ENCODE measurements at regions not wholly inside any gene's neighbourhood (a gene's known extent, or its start where the extent isn't known, plus 50 kb on each side); places are given as distances from the start of the nearest gene placed in this dataset.

DNA sequence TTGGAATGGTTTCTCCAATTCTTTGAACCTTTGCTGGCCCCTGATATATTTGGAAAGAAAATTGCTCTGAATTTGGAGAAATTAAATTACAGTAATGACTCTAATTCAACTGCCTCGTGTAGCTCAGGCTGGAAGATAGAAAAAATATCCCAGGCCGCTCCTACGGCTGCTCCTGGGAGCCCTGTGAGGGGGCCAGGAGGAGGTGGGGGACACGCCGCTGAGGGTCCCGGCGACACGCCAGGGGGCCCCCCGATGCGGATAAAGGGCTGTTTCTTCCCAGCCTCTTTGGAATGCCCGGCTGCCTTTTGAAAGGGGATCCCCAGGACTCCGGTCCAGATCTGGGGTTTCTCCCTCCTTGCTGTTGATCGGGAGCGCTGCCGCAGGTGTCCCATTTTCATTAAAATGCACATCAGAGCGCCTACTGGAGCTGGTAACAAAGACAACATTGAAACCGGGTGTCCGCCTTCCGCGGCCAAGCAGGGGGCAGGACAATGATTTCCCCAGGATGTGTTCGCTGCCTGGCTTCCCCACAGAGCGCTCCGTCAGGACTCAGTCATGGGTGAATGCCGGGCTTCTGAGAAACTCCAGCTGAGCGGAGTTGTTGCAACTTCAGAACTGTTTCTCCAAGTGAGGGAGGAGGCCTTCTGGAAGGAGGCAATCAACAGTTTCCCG, 200.1 kb upstream of the KBTBD8 start:
- Histone ChIP-seq H2BK12ac (ENCODE audit: low read length in 2 of 2) (no peak overlapping the region), H3K27me3 (ENCODE audit: control insufficient read depth in 1 of 2, insufficient read depth in 1 of 2, low read length in 2 of 2) (no peaks in the 10 kb centered on the region), H4K91ac (ENCODE audit: low read length) (no peak overlapping the region), H3K9ac (ENCODE audit: low read length) (peak overlapping the region; percentile 79), H3K18ac (ENCODE audit: low read depth in 1 of 2, low read length in 2 of 2) (no peak overlapping the region), H2BK5ac (ENCODE audit: low read depth, low read length, poor library complexity, severe bottlenecking) (peak overlapping the region; percentile 78), H3K4me2 (ENCODE audit: low read length, poor library complexity, severe bottlenecking) (peak overlapping the region; percentile 84), H2AFZ (ENCODE audit: low read depth, low read length) (no peak overlapping the region), H2BK120ac (ENCODE audit: low read depth, low read length) (no peak overlapping the region), H3K9me3 (ENCODE audit: control insufficient read depth, low read length) (peaks cover 8% of the 10 kb centered on the region), H3K23ac (ENCODE audit: low read length in 2 of 2) (no peak overlapping the region), H3K4ac (ENCODE audit: low read depth in 1 of 2, low read length in 2 of 2) (no peak overlapping the region), H3K79me1 (replicated peaks; ENCODE audit: low read length, poor library complexity, severe bottlenecking) (no peaks in the 10 kb centered on the region), H3K27ac (ENCODE audit: low read length, poor library complexity, severe bottlenecking) (peak overlapping the region; percentile 83), H2AK5ac (ENCODE audit: low read length, severe bottlenecking) (no peak overlapping the region), H3K14ac (ENCODE audit: low read length in 2 of 2) (no peak overlapping the region), H2BK15ac (ENCODE audit: low read depth, poor library complexity, severe bottlenecking) (peak overlapping the region; percentile 48), H3K4me1 (ENCODE audit: control insufficient read depth, insufficient read depth, low read depth, low read length) (peaks cover 8% of the 10 kb centered on the region), H3K4me3 (ENCODE audit: insufficient read depth in 1 of 2, low read depth in 1 of 2, low read length in 2 of 2) (peak overlapping the region in 1 of 2 experiments; percentile 62), H4K8ac (ENCODE audit: low read length) (peak overlapping the region; percentile 49), H3K36me3 (ENCODE audit: control insufficient read depth in 1 of 2, insufficient read depth in 2 of 2, low read depth in 1 of 2, low read length in 2 of 2) (no peaks in the 10 kb centered on the region)
- WGBS, result 25% methylated on average over 26 of the region's 26 CpGs
- DNase-seq, result peak; percentile 49

DNA sequence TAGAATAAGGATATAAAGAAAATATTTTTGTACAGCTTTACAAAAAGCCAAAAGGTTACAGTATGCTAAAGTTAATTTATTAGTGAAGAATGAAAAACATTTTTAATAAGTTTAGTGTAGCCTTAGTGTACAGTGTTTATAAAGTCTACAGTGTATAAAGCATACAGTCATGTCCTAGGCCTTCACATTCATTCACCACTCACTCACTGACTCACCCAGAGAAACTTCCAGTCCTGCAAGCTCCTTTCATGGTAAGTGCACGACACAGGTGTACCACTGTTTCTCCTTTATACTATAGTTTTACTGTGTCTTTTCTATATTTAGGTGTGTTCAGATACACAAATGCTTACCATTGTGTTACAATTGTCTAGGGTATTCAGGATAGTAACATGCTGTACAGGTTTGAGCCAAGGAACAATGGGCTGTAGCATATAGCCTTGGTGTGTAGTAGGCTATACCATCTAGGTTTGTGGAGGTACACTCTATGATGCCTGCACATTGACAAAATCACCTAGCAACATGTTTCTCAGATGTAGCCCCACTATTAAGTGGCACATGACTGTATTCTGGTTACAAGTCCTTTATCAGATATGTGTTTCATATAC, 197.1 kb upstream of the KBTBD8 start:
- H3K18ac ChIP-seq (ENCODE audit: low read depth in 1 of 2, low read length in 2 of 2), result no peak overlapping the region
- peaks cover 7% of the 10 kb centered on the region for H3K9me3 ChIP-seq (ENCODE audit: control insufficient read depth, low read length)
- H3K4ac ChIP-seq (ENCODE audit: low read depth in 1 of 2, low read length in 2 of 2), result no peak overlapping the region
- H3K14ac ChIP-seq (ENCODE audit: low read length in 2 of 2), result no peak overlapping the region
- no peak overlapping the region for H2AK5ac ChIP-seq (ENCODE audit: low read length, severe bottlenecking)
- no peak overlapping the region for H3K9ac ChIP-seq (ENCODE audit: low read length)
- no peak overlapping the region for H3K27ac ChIP-seq (ENCODE audit: low read length, poor library complexity, severe bottlenecking)
- no peak overlapping the region for H4K91ac ChIP-seq (ENCODE audit: low read length)
- H3K4me1 ChIP-seq (ENCODE audit: control insufficient read depth, insufficient read depth, low read depth, low read length), result peaks cover 3% of the 10 kb centered on the region
- H3K36me3 ChIP-seq (ENCODE audit: control insufficient read depth in 1 of 2, insufficient read depth in 2 of 2, low read depth in 1 of 2, low read length in 2 of 2), result no peaks in the 10 kb centered on the region
- no peak for DNase-seq
- no peak overlapping the region for H3K4me3 ChIP-seq (ENCODE audit: insufficient read depth in 1 of 2, low read depth in 1 of 2, low read length in 2 of 2)
- H2BK5ac ChIP-seq (ENCODE audit: low read depth, low read length, poor library complexity, severe bottlenecking), result no peak overlapping the region
- no peak overlapping the region for H2AFZ ChIP-seq (ENCODE audit: low read depth, low read length)
- no peaks in the 10 kb centered on the region for H3K27me3 ChIP-seq (ENCODE audit: control insufficient read depth in 1 of 2, insufficient read depth in 1 of 2, low read length in 2 of 2)
- H3K4me2 ChIP-seq (ENCODE audit: low read length, poor library complexity, severe bottlenecking), result no peak overlapping the region
- H2BK15ac ChIP-seq (ENCODE audit: low read depth, poor library complexity, severe bottlenecking), result no peak overlapping the region
- H4K8ac ChIP-seq (ENCODE audit: low read length), result no peak overlapping the region
- no peak overlapping the region for H2BK120ac ChIP-seq (ENCODE audit: low read depth, low read length)
- no peak overlapping the region for H2BK12ac ChIP-seq (ENCODE audit: low read length in 2 of 2)
- H3K79me1 ChIP-seq (replicated peaks; ENCODE audit: low read length, poor library complexity, severe bottlenecking), result no peaks in the 10 kb centered on the region
- H3K23ac ChIP-seq (ENCODE audit: low read length in 2 of 2), result no peak overlapping the region
- WGBS, result no CpG with 5 or more reads among the region's 1 CpG

GRCh38 chr3:66803206-66803605, 194.9 kb upstream of the KBTBD8 start:
- Histone ChIP-seq H3K9me3 (ENCODE audit: control insufficient read depth, low read length) (no peaks in the 10 kb centered on the region), H2BK15ac (ENCODE audit: low read depth, poor library complexity, severe bottlenecking) (no peak overlapping the region), H3K4ac (ENCODE audit: low read depth in 1 of 2, low read length in 2 of 2) (no peak overlapping the region), H3K9ac (ENCODE audit: low read length) (no peak overlapping the region), H3K79me1 (replicated peaks; ENCODE audit: low read length, poor library complexity, severe bottlenecking) (no peaks in the 10 kb centered on the region), H3K14ac (ENCODE audit: low read length in 2 of 2) (no peak overlapping the region), H3K4me2 (ENCODE audit: low read length, poor library complexity, severe bottlenecking) (no peak overlapping the region), H3K23ac (ENCODE audit: low read length in 2 of 2) (no peak overlapping the region), H4K91ac (ENCODE audit: low read length) (no peak overlapping the region), H3K18ac (ENCODE audit: low read depth in 1 of 2, low read length in 2 of 2) (no peak overlapping the region), H2BK12ac (ENCODE audit: low read length in 2 of 2) (no peak overlapping the region), H3K27me3 (ENCODE audit: control insufficient read depth in 1 of 2, insufficient read depth in 1 of 2, low read length in 2 of 2) (no peaks in the 10 kb centered on the region), H3K36me3 (ENCODE audit: control insufficient read depth in 1 of 2, insufficient read depth in 2 of 2, low read depth in 1 of 2, low read length in 2 of 2) (no peaks in the 10 kb centered on the region), H3K27ac (ENCODE audit: low read length, poor library complexity, severe bottlenecking) (no peak overlapping the region), H3K4me1 (ENCODE audit: control insufficient read depth, insufficient read depth, low read depth, low read length) (peaks cover 3% of the 10 kb centered on the region), H2BK5ac (ENCODE audit: low read depth, low read length, poor library complexity, severe bottlenecking) (no peak overlapping the region), H2BK120ac (ENCODE audit: low read depth, low read length) (no peak overlapping the region), H4K8ac (ENCODE audit: low read length) (no peak overlapping the region), H2AFZ (ENCODE audit: low read depth, low read length) (no peak overlapping the region), H2AK5ac (ENCODE audit: low read length, severe bottlenecking) (no peak overlapping the region), H3K4me3 (ENCODE audit: insufficient read depth in 1 of 2, low read depth in 1 of 2, low read length in 2 of 2) (no peak overlapping the region)
- no peak for DNase-seq
- 61% methylated on average over 2 of the region's 2 CpGs for WGBS

DNA sequence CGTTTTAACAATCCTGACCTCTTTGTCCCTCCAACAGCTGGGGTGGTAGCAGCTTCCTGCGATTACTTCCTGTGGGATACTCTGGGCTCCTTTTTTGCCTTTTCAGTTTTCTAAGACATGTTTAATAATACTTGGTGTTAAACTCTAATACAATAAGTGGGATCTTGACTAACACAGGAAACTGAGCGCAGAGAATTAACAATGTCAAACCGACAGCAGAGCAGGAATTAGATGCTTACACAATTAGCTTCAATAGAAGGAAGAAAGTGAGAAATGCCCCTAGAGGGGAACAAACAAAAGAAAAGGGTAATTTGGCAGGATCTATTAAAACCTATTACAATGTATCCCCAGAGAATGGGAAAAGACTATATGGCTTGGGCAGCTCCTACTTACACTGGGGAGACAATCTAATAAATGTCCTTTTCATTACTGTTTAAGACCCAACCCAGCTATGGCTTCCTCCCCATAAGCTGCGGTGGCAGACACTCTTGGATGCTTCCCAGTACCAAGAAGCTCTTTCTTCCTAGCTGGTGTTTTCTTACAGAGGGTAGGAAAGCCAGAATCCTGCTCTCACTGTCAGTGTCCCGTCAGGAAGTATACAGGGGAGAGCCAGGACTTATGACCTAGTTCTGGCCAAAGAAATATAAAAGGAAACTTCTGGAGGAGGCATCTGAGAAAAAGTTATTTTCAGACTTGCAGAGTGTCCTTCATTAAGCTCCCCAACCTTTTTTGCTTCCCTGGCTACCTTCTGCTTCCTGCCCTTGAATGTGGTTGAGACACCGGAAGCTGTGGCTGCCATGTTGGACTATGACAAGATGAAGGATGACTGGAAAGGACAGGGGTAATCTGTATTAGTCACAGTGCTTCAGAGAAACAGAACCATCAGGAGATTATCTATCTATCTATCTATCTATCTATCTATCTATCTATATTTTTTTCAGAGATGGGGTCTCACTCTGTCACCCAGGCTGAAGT, 194.1 kb upstream of the KBTBD8 start:
- Histone ChIP-seq H2BK12ac (ENCODE audit: low read length in 2 of 2) (no peak overlapping the region), H3K9ac (ENCODE audit: low read length) (no peak overlapping the region), H3K4me3 (ENCODE audit: insufficient read depth in 1 of 2, low read depth in 1 of 2, low read length in 2 of 2) (no peak overlapping the region), H3K14ac (ENCODE audit: low read length in 2 of 2) (no peak overlapping the region), H3K79me1 (replicated peaks; ENCODE audit: low read length, poor library complexity, severe bottlenecking) (no peaks in the 10 kb centered on the region), H2AK5ac (ENCODE audit: low read length, severe bottlenecking) (peak overlapping the region; percentile 73), H3K27me3 (ENCODE audit: control insufficient read depth in 1 of 2, insufficient read depth in 1 of 2, low read length in 2 of 2) (no peaks in the 10 kb centered on the region), H3K4me2 (ENCODE audit: low read length, poor library complexity, severe bottlenecking) (no peak overlapping the region), H4K8ac (ENCODE audit: low read length) (no peak overlapping the region), H4K91ac (ENCODE audit: low read length) (no peak overlapping the region), H3K4me1 (ENCODE audit: control insufficient read depth, insufficient read depth, low read depth, low read length) (peaks cover 1% of the 10 kb centered on the region), H3K23ac (ENCODE audit: low read length in 2 of 2) (no peak overlapping the region), H2BK120ac (ENCODE audit: low read depth, low read length) (no peak overlapping the region), H2BK5ac (ENCODE audit: low read depth, low read length, poor library complexity, severe bottlenecking) (no peak overlapping the region), H3K4ac (ENCODE audit: low read depth in 1 of 2, low read length in 2 of 2) (no peak overlapping the region), H2BK15ac (ENCODE audit: low read depth, poor library complexity, severe bottlenecking) (no peak overlapping the region), H2AFZ (ENCODE audit: low read depth, low read length) (no peak overlapping the region), H3K27ac (ENCODE audit: low read length, poor library complexity, severe bottlenecking) (no peak overlapping the region), H3K18ac (ENCODE audit: low read depth in 1 of 2, low read length in 2 of 2) (no peak overlapping the region), H3K36me3 (ENCODE audit: control insufficient read depth in 1 of 2, insufficient read depth in 2 of 2, low read depth in 1 of 2, low read length in 2 of 2) (no peaks in the 10 kb centered on the region), H3K9me3 (ENCODE audit: control insufficient read depth, low read length) (no peaks in the 10 kb centered on the region)
- DNase-seq, result no peak
- 82% methylated on average over 5 of the region's 7 CpGs for WGBS
